Neuronal stem cell (in vitro differentiated cells): ENCODE measurements at regions not wholly inside any gene's neighbourhood (a gene's known extent, or its start where the extent isn't known, plus 50 kb on each side); places are given as distances from the start of the nearest gene placed in this dataset.
"Not testable (repeated sequence)": the region's sequence is repeated elsewhere in the genome, so short reads cannot be mapped to it uniquely, and the experiment has no call there.

Experiments
- DNase-seq: peaks from one replicate; pipeline ENCODE4 v3.0.0-alpha.2; 2013; ENCODE audit warnings: low spot score
- H2AFZ ChIP-seq: one replicate; pipeline ENCODE4 v1.6.1; 2013; ENCODE audit warnings: mild to moderate bottlenecking, low read length, inconsistent platforms
- H2AK5ac ChIP-seq: 2 replicates; pipeline ENCODE4 v1.6.1; 2013; ENCODE audit warnings: low read depth, mild to moderate bottlenecking, inconsistent platforms, low read length, moderate library complexity, mixed read lengths
- H2BK120ac ChIP-seq: 2 replicates; pipeline ENCODE4 v1.6.1; 2013; ENCODE audit warnings: low read depth, mild to moderate bottlenecking, inconsistent platforms, low read length, moderate library complexity, mixed read lengths
- H2BK12ac ChIP-seq: one replicate; pipeline ENCODE4 v1.6.1; 2013; ENCODE audit warnings: low read length, inconsistent platforms
- H2BK15ac ChIP-seq: 2 replicates; pipeline ENCODE4 v1.6.1; 2013; ENCODE audit warnings: mild to moderate bottlenecking, low read length, inconsistent platforms, mixed read lengths
- H2BK5ac ChIP-seq: one replicate; pipeline ENCODE4 v1.6.1; 2013; ENCODE audit warnings: inconsistent platforms, mild to moderate bottlenecking, low read length, moderate library complexity
- H3K14ac ChIP-seq: one replicate; pipeline ENCODE4 v1.6.1; 2013; ENCODE audit warnings: low read length, inconsistent platforms
- H3K18ac ChIP-seq: 2 replicates; pipeline ENCODE4 v1.6.1; 2013; ENCODE audit warnings: low read length, inconsistent platforms
- H3K23ac ChIP-seq: 2 replicates; pipeline ENCODE4 v1.6.1; 2013; ENCODE audit warnings: low read depth, mild to moderate bottlenecking, mixed read lengths, low read length, inconsistent platforms; ENCODE audit not compliant: poor library complexity
- H3K27ac ChIP-seq: replicated peaks from 3 replicates; pipeline ENCODE4 v1.5.1; 2013; ENCODE audit warnings: low read length, inconsistent platforms
- H3K27me3 ChIP-seq, 3 experiments: 2 replicates each; pipeline ENCODE4 v1.6.1; 2013; ENCODE audit warnings: low read length in 3 of 3, mild to moderate bottlenecking in 2 of 3, inconsistent platforms in 1 of 3, low read depth in 1 of 3, mixed read lengths in 1 of 3, moderate library complexity in 1 of 3; ENCODE audit not compliant: control insufficient read depth in 3 of 3, insufficient read depth in 3 of 3
- H3K36me3 ChIP-seq, 2 donors: replicated peaks in 1 of 2; 2 replicates each; pipeline ENCODE4 v1.6.1; 2013; ENCODE audit warnings: low read length in 2 of 2; ENCODE audit not compliant: control insufficient read depth in 2 of 2, insufficient read depth in 2 of 2
- H3K4ac ChIP-seq: 2 replicates; pipeline ENCODE4 v1.6.1; 2013; ENCODE audit warnings: inconsistent platforms, mild to moderate bottlenecking, low read length, moderate library complexity
- H3K4me1 ChIP-seq, 2 donors: 1 replicate in 1 of 2; 2 replicates in 1 of 2; pipeline ENCODE4 v1.6.1; 2013; ENCODE audit warnings: low read length in 2 of 2, low read depth in 1 of 2; ENCODE audit not compliant: control insufficient read depth in 2 of 2, insufficient read depth in 1 of 2
- H3K4me2 ChIP-seq: one replicate; pipeline ENCODE4 v1.6.1; 2013; ENCODE audit warnings: mild to moderate bottlenecking, low read length, inconsistent platforms; ENCODE audit not compliant: insufficient read depth, poor library complexity, severe bottlenecking
- H3K4me3 ChIP-seq, 2 donors: 2 replicates each; pipeline ENCODE4 v1.5.1; 2013; ENCODE audit warnings: low read length in 2 of 2, mild to moderate bottlenecking in 2 of 2, inconsistent platforms in 1 of 2, moderate library complexity in 1 of 2
- H3K79me1 ChIP-seq: one replicate; pipeline ENCODE4 v1.6.1; 2013; ENCODE audit warnings: low read depth, mild to moderate bottlenecking, inconsistent platforms, low read length, moderate library complexity
- H3K9ac ChIP-seq: one replicate; pipeline ENCODE4 v1.6.1; 2013; ENCODE audit warnings: mild to moderate bottlenecking, low read depth, low read length, inconsistent platforms; ENCODE audit not compliant: poor library complexity
- H3K9me3 ChIP-seq, 2 donors: replicated peaks in 1 of 2; 2 replicates each; pipeline versions ENCODE3 to v1.6.1; 2013; ENCODE audit warnings: low read length in 2 of 2, mild to moderate bottlenecking in 2 of 2, inconsistent platforms in 1 of 2, low read depth in 1 of 2, mixed read lengths in 1 of 2, moderate library complexity in 1 of 2; ENCODE audit not compliant: control insufficient read depth in 2 of 2, insufficient read depth in 1 of 2
- H4K8ac ChIP-seq: one replicate; pipeline ENCODE4 v1.6.1; 2013; ENCODE audit warnings: low read depth, mild to moderate bottlenecking, inconsistent platforms, low read length, moderate library complexity
- H4K91ac ChIP-seq: one replicate; pipeline ENCODE4 v1.6.1; 2013; ENCODE audit warnings: low read length, low read depth, mild to moderate bottlenecking, inconsistent platforms; ENCODE audit not compliant: poor library complexity
- WGBS, 2 donors: extraction: QIAGEN DNeasy Blood & Tissue Kit; methylation state at CpG; one replicate each; pipeline ENCODE4 v1.1.7; 2013; ENCODE audit warnings: missing lambda C conversion rate in 2 of 2, mixed read lengths in 1 of 2; ENCODE audit not compliant: insufficient read length in 2 of 2, insufficient replicate concordance in 1 of 2; ENCODE audit errors: extremely low coverage in 2 of 2; 5-methylcytosine and 5-hydroxymethylcytosine counted together

GRCh38 chr2:150323071-150323470 is 164.4 kb downstream of the RND3 start:
- not testable (repeated sequence) for H2AFZ ChIP-seq, H3K36me3 ChIP-seq, H3K9ac ChIP-seq, H2BK12ac ChIP-seq, H3K4ac ChIP-seq, H3K23ac ChIP-seq, H2AK5ac ChIP-seq, H4K8ac ChIP-seq, H3K18ac ChIP-seq, DNase-seq, H3K27me3 ChIP-seq, H3K4me1 ChIP-seq, H4K91ac ChIP-seq, H2BK5ac ChIP-seq, H2BK120ac ChIP-seq, H3K79me1 ChIP-seq, H3K9me3 ChIP-seq, H3K27ac ChIP-seq, H2BK15ac ChIP-seq, H3K14ac ChIP-seq, H3K4me3 ChIP-seq, H3K4me2 ChIP-seq

GRCh38 chr2:150320608-150321007 is 166.9 kb downstream of the RND3 start:
- H3K4me3 ChIP-seq, result no peak overlapping the region
- no peaks in the 10 kb centered on the region for H3K9me3 ChIP-seq
- H3K4me1 ChIP-seq, result peaks cover 0 to 4% of the 10 kb centered on the region in 2 donors
- H3K4ac ChIP-seq, result no peak overlapping the region
- H3K27me3 ChIP-seq, result no peaks in the 10 kb centered on the region
- H2BK15ac ChIP-seq, result no peak overlapping the region
- H2BK120ac ChIP-seq, result no peak overlapping the region
- H4K8ac ChIP-seq, result no peak overlapping the region
- no peak overlapping the region for H2BK12ac ChIP-seq
- H3K36me3 ChIP-seq, result no peaks in the 10 kb centered on the region
- WGBS, 2 donors, result no CpG with 5 or more reads among the region's 1 CpG
- H3K14ac ChIP-seq, result no peak overlapping the region
- no peak overlapping the region for H2BK5ac ChIP-seq
- H3K23ac ChIP-seq, result no peak overlapping the region
- no peaks in the 10 kb centered on the region for H3K79me1 ChIP-seq
- DNase-seq, result no peak
- no peak overlapping the region for H3K4me2 ChIP-seq
- no peak overlapping the region for H2AK5ac ChIP-seq
- no peak overlapping the region for H3K27ac ChIP-seq
- no peak overlapping the region for H3K9ac ChIP-seq
- H3K18ac ChIP-seq, result no peak overlapping the region
- H2AFZ ChIP-seq, result no peak overlapping the region
- no peak overlapping the region for H4K91ac ChIP-seq

- WGBS, 2 donors, result no CpG with 5 or more reads among the region's 4 CpGs
- H3K4me3 ChIP-seq, result no peak overlapping the region
- H2AK5ac ChIP-seq, result no peak overlapping the region
- no peak for DNase-seq
- H3K27ac ChIP-seq, result no peak overlapping the region
- no peak overlapping the region for H4K91ac ChIP-seq
- no peaks in the 10 kb centered on the region for H3K27me3 ChIP-seq
- H3K4ac ChIP-seq, result no peak overlapping the region
- H2BK12ac ChIP-seq, result no peak overlapping the region
- no peak overlapping the region for H3K9ac ChIP-seq
- H3K36me3 ChIP-seq, result no peaks in the 10 kb centered on the region
- no peaks in the 10 kb centered on the region for H3K9me3 ChIP-seq
- no peak overlapping the region for H2AFZ ChIP-seq
- H2BK5ac ChIP-seq, result no peak overlapping the region
- H3K4me1 ChIP-seq, result peaks cover 0 to 4% of the 10 kb centered on the region in 2 donors
- H3K18ac ChIP-seq, result no peak overlapping the region
- H2BK15ac ChIP-seq, result peak overlapping the region; percentile 4
- no peak overlapping the region for H2BK120ac ChIP-seq
- no peak overlapping the region for H3K14ac ChIP-seq
- no peak overlapping the region for H4K8ac ChIP-seq
- H3K23ac ChIP-seq, result no peak overlapping the region
- H3K4me2 ChIP-seq, result no peak overlapping the region
- no peaks in the 10 kb centered on the region for H3K79me1 ChIP-seq
These were observed 167.6 kb downstream of the RND3 start for GRCh38 chr2:150319658-150320555.

- H2BK15ac ChIP-seq, result no peak overlapping the region
- H3K14ac ChIP-seq, result no peak overlapping the region
- H3K4me3 ChIP-seq, result no peak overlapping the region
- no peak overlapping the region for H4K91ac ChIP-seq
- no peak overlapping the region for H2BK12ac ChIP-seq
- no peak overlapping the region for H3K9ac ChIP-seq
- H3K23ac ChIP-seq, result no peak overlapping the region
- WGBS, 2 donors, result no CpG with 5 or more reads among the region's 4 CpGs
- H4K8ac ChIP-seq, result no peak overlapping the region
- no peak for DNase-seq
- H3K79me1 ChIP-seq, result no peaks in the 10 kb centered on the region
- no peak overlapping the region for H3K27ac ChIP-seq
- no peak overlapping the region for H2AK5ac ChIP-seq
- H3K9me3 ChIP-seq, result no peaks in the 10 kb centered on the region
- H2BK120ac ChIP-seq, result no peak overlapping the region
- H3K36me3 ChIP-seq, result no peaks in the 10 kb centered on the region
- no peaks in the 10 kb centered on the region for H3K27me3 ChIP-seq
- no peak overlapping the region for H2AFZ ChIP-seq
- no peak overlapping the region for H3K4ac ChIP-seq
- H3K18ac ChIP-seq, result no peak overlapping the region
- peaks cover 0 to 4% of the 10 kb centered on the region in 2 donors for H3K4me1 ChIP-seq
- H3K4me2 ChIP-seq, result no peak overlapping the region
- no peak overlapping the region for H2BK5ac ChIP-seq
These were observed 168.4 kb downstream of the RND3 start for GRCh38 chr2:150319085-150319484.
